GM21737 (cell line): ENCODE measurements at regions not wholly inside any gene's neighbourhood (a gene's known extent, or its start where the extent isn't known, plus 50 kb on each side); places are given as distances from the start of the nearest gene placed in this dataset.

Experiments
- ATAC-seq: cut with Tn5 transposase; IDR thresholded peaks from one replicate; pipeline ENCODE4 v1.9.1; 2021; ENCODE audit warnings: mild to moderate bottlenecking, moderate library complexity; ENCODE audit not compliant: unreplicated experiment

- no peak for ATAC-seq
These were observed 80.5 kb downstream of the CYB561 start for GRCh38 chr17:63365366-63366240.

DNA sequence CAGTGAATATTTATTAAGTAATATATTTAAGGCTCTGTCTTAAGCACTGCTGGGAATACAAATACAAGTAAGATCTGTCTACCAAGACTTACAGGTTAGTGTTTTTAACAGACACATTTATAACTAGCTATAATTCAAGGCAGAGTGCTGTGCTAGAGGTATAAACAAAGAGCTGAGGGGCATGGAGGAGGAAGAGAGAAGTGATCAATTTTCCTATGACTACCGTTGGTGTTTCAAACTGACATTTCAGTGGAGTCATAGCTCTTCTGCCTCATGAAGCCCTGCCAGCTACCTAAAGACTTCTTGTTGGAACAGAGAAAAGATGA is 79.9 kb downstream of the CYB561 start:
- no peak for ATAC-seq

- no peak for ATAC-seq
These were observed 76.9 kb downstream of the CYB561 start for GRCh38 chr17:63369233-63369632.

- no peak for ATAC-seq
These were observed 75.4 kb downstream of the CYB561 start for GRCh38 chr17:63370696-63371095.

DNA sequence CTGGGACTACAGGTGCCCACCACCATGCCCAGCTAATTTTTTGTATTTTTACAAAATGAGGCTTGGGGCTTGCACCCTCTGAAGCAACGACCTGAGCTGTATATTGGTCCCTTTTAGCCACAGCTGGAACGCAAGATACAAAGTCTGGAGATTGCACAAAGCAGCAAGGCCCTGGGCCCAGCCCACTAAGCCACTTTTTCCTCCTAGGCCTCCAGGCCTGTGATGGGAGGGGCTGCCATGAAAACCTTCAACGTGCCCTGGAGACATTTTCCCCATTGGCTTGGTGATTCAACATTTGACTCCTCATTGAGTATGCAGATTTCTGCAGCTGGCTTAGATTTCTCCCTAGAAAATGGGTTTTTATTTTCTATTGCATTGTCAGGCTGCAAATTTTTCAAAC is 69.2 kb downstream of the CYB561 start:
- no peak for ATAC-seq

GRCh38 chr17:63378411-63379375 is 67.4 kb downstream of the CYB561 start:
- ATAC-seq, result no peak

DNA sequence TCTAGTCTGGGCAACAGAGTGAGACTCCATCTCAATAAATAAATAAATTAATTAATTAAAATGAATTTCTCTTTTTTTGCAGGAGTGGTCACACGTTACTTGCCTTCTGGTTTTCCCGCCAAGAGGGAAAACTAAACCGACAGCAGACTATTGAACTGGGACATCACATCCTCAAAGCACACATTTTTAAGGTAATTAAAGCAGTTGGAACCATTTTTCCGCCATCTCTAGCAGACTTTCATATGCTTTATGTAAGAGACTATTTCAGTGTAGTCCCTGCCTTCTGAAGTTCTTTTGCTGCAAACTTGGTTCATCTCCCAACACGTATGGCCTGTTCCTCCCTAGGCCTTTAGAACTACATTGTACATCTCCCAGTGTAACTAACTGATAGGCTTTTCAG is 66.5 kb downstream of the CYB561 start:
- no peak for ATAC-seq

DNA sequence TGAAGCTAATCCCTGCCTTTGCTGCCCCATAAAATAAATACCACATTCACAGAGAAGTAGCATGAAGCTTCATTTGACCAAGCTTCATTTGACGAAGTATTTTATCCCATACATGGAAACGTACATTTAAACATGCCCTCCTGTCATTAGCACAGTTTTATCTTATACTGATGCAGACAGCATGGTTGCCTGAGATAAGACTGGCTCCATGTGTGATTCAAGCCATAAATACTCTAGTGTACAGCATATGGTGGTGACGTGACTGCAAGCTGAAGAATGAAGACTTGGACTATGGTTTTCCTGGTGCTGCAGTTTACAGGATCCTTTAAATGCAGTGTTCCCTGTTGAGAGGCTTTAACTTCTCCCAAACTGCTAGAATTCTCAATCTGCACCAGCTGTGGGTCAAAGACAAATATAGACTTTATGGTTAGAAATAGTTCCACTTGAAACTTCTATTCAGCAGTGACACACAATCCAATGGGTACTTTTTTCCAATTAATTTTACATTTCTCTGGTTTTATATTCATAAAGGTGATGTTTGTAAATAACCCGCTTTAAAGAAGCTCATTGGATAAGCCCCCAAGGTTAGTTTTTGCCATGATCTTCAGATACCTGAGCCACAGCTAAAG is 64.9 kb downstream of the CYB561 start:
- no peak for ATAC-seq

DNA sequence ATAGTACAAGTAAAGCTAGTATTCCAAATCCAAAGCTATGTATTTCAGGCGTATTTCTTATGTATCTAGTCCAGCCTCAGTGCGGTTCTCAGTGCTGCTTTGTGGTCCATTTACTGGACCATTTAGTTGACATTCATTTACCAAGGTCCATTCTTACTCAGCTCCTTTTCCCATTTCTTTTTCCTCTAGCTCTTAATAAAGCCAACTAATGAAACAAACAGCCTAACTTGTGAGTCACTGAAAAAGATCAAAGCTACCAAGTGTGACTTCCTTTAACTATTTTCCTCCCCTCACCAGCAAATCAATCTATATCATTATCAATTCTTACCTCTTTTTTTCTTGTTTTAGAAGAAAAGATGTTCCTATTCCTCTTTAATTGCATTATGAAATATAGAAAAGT is 64.0 kb downstream of the CYB561 start:
- ATAC-seq, result no peak
